ENCODE measurements at regions not wholly inside any gene's neighbourhood (a gene's known extent, or its start where the extent isn't known, plus 50 kb on each side); places are given as distances from the start of the nearest gene placed in this dataset.
"Not testable (repeated sequence)": the region's sequence is repeated elsewhere in the genome, so short reads cannot be mapped to it uniquely, and the experiment has no call there.

DNA sequence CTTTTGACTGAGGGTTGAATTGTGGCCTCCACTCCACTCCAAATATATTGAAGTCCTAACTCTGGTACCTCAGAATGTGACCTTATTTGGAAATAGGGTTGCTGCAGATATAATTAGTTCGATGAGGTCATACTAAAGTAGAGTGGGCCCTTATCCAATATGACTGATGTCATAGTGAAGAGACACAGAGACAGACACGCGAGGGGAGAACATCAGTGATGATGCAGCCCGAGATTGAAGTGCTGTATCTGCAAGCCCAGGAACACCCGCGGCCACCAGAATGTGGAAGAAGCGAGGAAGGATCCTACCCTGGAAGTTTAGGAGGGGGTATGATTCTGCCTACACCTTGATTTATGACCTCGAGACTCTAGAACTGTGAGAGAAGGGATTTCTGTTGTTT lies 279.0 kb downstream of the ANKRD50 start:
- no peak for DNase-seq

DNA sequence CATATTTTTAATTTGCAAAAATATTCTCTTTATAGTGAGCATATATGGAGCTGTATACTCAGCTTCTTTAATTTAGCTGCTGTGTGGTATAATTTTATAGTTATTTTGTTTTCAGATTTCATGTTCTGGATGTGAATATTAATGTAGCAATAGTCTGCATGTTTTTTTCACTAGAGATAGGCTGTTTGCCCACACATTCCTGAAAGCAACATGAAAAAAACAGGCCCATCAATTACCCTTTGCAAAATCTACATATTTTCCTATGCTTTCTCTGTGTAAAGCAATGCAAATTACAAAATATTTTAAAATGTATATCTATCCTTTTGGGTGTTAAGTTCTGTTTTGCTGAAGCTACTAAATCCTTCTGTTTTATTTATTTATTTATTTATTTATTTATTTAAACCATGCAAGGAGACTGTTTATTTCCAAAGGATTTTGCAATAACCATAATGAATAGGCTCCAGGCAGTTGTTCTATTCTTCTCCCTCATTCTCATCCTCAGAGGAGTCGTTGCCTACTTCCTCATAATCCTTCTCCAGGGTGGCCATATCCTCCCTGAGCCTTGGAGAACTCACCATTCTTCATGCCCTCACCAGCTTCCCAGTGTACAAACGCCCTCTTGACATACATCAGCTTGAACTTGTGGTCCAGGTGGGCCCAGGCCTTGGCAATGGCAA lies 277.1 kb downstream of the ANKRD50 start:
- no peak for DNase-seq

DNA sequence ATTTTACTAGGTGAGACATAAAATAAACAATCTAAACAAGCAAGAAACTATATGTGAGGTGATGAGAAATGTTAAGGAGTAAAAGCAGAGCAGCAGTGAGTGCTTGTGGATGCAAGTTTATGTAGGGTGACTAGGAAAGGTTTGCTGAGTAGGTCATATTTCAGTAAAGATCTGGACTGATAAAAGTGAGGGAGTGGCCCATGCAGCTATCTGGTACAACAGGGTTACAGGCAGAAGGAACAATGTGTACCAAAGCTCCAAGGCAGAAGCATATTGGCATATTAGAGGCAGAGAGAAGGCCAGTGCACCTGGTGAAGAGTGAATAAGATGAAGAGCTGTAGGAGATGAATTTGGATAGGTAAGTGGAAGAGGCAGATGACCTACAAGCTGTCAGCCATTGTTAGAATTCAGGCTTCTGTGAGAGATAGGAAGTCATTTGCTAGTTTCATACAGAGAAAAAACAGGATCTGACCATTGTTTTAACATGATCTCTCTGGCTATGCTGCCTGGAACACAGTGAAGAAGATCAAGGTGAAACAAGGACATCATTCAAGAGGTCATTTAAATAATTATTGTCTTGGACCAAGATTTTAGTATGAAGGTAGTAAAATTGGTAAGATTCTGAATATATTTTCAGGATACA lies 274.6 kb downstream of the ANKRD50 start:
- DNase-seq, result no peak

DNA sequence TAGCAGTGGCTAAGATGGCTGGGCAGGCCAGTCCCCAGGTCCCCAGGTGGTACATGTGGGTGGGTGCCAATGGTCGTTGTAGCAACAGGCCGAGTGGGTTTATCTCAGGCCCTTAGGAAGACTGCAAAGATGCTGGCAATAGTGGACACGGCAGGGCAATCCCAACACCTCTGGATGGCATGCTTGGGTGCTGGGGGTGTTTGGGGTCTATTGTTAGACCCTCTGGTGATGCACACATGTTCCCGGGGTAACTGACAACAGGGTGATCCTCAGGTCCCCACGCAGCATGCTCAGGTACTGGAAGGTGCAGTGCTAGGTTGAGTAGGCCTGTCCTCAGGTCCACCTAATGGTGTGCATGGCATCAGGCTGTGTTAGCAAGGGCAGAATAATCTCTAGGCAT lies 267.5 kb downstream of the ANKRD50 start:
- DNase-seq, result no peak

DNA sequence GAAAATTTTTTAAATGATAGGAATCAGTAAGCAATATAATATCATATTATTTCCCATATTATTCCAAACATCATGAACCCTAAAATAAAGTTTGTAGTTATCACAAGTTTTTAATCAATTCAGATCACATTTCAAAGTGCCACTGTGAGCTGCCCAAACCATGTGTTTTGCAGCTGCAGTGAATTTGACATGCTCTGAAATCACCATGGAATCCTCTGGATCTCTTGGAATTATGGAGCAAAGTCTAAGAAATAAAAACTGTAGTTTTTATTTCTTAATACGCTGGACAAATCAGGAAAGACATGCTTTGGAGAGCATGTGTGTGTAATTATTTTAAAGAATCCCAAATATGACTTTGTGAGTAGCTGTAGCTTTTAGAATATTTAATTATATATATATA lies 262.7 kb downstream of the ANKRD50 start:
- no peak for DNase-seq

DNA sequence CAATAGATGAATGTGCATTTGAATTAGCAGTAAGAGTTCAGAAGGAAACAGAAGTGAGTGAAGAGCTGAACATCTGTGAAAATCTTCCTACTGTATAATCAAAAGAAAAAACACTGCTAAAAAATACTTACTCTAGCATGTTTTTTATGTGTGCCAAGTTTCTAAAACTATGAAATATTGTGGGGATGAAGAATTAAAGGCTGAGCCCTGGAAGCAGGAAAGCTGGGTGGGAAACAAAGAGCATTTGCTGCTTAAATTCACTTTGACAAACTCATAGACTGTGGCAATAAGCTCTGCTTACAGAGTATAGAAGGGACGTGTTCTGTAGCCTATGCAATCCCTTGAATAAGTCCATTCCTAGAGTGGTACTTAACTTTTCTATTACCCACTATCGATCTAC lies 261.7 kb downstream of the ANKRD50 start:
- DNase-seq, result no peak

DNA sequence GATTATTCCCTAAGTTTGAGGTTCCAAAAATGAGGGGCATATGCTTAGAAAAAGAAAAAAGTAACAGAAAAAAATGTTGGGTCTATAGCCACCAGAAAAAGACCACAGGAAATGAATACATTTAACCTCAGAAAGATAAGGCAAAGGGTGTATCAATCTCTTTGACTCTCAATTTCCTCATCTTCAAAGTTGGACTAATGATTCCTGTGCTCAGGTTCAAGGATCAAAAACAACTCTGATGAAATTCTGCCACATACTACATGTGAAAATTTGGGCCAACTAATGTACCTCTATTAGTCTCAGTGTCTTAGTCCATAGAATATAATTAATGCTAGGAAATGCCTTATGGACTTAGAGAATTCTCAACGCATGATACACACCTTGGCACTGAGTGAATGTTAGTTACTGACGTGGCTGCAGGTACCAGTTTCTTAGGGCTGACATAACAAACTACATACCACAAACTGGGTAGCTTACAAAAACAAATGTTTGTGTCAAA lies 257.7 kb downstream of the ANKRD50 start:
- no peak for DNase-seq

DNA sequence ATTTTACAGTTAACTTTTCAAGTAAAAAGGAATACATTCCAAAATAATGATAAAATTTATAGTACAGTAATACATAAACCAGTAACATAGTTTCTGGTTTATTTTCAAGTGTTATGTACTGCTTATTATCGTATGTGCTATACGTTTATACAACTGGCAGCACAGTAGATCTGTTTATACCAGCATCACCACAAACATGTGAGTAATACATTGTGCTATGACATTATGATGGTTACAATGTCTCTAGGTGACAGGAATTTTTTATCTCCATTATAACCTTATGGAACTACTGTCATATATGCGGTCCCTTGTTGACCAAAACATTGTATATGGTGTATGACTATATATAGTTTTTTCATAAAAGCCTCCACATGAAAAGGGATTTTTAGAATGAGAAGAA lies 256.9 kb downstream of the ANKRD50 start:
- no peak for DNase-seq

DNA sequence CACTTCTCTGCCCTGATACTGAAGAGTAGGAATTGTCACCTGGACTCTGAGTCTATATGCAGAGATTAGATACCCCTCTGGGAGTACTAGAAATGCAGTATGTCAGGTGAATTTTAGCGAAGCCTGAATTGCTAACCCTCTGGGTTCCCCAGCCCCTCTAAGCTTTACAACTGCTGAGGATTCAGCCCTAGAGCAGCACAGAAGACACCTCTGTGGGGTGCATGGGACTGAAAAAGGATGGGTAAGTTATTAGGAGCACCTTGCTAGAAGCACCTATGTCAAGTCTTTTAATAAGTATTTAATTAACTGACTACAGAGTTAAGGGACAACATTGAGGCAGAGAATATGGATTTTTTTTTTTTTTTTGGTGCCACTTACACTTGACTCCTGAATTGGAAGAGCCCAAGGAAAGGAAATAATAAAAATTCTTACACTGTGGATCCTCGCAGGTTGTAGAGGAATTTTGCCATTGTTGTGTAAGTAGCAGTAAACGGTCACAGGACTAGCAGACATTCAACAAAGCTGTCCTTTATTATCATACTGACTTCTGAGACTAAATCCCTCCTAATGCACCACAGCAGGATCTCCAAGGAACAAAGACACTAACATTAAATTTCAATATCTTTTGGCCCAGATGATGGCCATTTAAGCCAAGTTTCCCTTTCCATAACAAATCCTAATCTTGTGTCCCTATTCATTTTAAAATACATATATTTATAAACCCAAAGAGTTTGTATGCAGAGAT lies 253.2 kb downstream of the ANKRD50 start:
- no peak for DNase-seq

DNA sequence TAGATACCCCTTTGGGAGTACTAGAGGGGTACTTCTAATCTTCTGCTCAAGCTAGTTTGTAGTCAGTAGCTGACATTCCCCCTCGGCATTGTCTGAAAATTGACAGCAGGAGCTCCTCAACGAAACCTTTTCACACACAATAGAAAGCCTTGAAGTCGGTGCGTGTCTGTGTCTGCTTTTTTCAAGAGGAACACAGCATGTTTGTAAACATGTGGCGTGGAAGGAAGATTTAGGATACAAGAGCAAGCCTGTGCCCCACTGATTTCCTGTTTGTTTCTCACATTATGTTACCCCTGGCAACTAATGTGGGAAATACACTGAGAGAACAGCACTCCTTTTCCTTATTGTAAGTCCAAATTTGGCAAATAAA lies 252.6 kb downstream of the ANKRD50 start:
- no peak for DNase-seq

DNA sequence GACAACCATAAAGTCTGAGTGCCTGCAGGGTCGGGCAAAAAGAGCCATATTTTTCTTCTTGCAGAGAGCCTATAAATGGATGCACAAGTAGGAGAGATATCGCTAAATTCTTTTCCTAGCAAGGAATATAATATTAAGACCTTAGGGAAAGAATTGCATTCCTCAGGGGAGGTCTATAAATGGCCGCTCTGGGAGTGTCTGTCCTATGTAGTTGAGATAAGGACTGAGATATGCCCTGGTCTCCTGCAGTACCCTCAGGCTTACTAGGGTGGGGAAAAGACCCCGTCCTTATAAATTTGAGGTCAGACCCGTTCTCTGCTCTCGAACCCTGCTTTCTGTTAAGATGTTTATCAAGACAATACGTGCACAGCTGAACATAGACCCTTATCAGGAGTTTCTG lies 250.9 kb downstream of the ANKRD50 start:
- not testable (repeated sequence) for DNase-seq

DNA sequence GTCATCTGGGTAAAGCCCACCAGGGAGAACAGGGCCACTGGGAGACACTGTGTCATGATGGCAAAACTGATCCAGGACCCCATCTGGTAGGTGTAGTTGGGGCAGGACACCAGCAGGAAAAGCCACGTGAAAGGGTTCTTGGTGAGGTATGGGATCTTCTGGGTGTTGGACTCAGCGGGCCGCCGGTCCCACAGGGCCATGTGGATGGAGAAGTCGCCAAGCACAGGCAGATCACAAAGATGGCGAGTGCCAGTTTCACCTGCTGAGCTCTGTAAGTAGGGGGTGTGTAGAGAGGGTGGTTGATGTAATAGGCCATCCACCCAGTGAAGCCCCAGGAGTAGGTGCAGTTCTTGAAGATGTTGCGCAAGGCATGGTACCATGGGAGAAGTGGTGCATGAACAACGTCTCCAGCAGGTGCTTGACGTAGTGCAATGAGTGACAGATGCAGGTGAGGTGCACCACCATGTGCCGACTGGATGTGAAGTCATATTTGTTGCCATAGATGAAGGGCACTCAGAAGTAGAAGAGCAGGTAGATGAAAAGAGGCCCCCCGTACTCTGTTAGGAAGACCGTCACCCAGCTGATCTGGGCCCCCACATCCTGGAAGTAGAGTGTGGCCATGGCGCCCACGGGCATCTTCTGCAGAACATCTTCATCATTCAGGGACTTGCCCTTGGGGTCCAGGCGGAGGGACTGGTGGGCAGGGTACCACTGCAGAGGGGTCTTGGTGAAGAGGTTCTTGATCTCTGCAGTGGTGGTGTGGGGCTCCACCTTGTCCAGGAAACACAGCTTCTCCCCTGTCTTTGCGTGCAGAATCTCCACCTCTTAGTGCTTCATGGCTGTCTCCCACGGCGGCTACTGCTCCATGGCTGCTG lies 249.3 kb downstream of the ANKRD50 start:
- DNase-seq, result no peak

DNA sequence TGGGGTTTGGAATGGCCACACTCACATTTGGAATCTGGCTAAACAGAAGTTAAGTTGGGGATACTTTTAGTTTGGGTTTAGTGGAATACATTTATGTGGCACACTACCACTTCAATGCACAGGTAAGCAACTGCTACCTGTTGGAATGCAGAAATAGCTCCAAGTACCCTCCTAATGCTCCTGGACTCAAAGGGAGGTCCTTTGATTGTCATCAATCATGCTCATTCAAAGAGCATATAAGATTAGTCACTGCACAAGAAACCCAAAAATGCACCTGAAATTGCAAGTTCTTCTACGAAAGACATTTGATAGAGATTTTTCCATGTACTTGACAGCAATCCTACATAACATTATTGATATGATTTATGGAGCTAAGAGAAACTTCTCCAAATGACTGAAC lies 247.7 kb downstream of the ANKRD50 start:
- no peak for DNase-seq

DNA sequence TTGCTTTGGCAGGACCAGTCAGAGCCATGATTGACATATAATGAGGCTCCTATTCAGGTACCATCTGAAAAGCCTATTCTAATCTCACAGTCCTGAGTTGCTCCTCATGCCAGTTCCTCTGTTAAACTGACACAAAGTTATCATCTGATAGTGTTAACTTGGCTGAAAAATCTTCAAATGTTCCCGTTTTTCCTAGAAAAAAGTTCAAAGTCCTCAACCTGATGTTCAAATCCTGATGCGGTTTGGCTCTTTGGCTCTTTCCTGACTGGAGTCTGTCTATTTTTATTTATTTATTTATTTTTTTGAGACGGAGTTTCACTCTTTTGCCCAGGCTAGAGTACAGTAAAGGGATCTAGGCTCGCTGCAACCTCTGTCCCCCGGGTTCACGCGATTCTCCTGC lies 244.2 kb downstream of the ANKRD50 start:
- DNase-seq, result no peak

DNA sequence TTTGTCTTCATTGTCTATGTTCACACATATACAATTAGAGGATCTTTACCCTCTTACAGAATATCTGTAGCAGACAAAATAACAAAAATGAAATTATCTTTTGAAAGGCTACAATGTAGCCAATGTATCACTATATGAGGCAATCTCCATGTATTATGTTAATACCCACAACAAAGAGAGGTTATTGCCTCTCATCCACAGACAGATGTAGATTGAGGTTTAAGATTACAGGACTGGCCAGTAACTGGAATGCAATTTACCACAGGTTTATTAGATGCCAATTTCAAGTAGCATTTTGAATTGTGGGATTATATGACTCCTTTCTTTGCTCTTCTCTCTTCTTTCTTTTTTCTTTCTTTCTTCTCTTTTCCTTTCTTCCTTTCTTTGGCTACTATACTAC lies 242.6 kb downstream of the ANKRD50 start:
- no peak for DNase-seq

DNA sequence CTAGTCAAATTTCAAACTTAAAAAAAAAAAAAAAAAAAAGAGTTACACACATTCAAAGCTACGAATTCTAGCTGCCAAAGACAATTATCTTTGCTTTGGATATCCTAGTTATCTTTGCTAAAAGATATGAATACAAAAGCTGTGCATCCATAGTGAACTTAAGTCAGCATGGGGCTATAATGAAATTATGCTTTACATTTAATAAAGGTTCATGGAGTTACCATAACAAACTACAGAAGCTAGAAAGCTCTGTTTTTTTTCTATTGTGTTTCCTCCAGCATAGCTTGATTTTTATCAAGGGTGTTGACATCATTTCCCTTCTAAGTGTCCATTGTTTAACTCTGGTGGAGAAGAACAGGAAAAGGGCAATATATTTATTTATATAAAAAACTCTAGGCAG lies 234.1 kb downstream of the ANKRD50 start:
- DNase-seq, result no peak

DNA sequence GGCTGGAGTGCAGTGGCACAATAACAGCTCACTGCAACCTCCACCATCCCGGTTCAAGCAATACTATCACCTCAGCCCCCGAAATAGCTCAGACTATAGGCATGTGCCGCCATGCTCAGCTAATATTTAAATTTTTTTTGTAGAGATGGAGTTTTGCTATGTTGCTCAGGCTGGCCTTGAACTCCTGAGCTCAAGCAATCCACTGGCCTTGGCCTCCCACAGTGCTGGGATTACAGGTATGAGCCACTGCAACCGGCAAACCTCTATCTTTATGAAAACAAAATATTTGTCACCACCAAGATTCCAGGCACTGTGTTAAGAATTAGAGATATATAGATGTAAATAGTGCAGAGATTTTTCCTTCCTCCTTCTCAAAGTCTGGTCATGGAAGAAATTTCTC lies 232.5 kb downstream of the ANKRD50 start:
- DNase-seq, result no peak

DNA sequence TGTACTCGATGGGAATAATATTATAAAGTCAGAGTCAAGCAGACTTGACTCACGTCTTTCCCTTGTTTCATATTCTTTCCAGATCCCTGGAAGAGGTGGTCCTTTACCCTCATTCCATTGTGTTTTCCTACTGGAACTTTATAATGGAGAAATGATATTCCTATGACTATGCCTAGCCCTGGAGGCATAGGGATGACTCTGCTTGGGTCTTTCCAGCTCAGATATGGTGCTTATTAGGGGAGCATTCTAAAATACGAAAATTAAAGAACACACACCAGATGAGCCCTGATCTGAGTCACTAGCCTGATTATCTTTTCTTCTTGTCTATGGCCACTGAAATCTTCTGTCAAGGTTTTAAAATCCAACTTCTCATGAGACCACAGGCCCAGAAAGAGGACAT lies 231.4 kb downstream of the ANKRD50 start:
- no peak for DNase-seq

DNA sequence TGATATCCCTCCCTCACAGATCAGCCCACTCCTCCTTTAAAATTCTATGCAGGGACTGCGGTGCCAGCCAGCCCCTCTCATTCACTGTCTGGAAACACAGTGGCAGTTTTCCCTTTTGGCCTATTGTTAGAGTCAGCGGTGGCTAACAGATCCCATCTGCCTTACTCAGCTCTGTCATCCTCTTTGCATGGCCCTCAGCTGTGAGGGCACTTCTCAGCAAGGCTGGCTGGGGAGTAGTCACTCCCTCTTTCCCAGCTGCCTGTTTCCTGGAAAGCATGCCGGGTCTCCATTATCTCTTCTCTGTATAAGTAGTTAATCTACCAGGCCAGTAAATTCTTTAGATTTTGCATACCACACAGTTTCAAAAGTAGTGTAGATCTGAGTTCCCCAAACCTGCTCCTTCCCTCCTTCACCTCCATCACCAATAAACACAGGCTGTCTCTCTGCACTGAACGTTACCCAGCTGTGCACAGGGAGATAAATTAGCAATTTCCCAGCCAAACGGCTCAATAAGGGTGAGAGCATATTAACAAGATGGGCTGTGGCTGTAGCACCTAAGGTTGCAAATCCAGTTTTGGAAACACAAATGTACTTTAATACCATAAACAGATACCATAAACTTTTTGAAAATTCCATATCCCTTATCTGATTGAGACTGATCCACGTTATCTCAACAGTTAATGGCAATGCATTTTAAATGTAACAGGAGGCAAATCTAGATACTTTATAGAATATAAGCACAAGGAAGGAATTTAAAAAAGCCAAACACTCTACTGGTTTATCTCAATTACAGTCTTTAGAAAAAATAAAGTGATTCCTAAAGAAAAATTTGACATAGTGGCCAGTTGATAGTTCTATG lies 229.3 kb downstream of the ANKRD50 start:
- DNase-seq, result peak in 1 of 14 donors; percentile 3

DNA sequence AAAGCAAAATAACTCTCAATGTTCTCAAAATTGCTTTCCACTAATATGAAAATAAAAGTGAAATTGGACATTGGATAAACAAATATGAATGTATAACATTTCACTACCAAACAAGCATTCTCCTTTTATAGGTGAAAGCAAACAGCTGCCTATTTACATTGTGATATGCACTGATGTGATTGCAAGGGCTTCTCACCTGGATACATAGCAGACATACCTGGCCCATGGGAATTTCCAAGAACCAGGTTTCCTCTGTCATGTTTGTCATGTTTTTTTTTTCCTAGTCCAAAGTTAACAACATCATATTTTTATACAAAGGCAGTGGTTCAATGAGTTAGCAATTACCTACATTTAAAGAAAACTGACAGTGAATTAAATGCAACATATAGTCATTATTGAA lies 228.5 kb downstream of the ANKRD50 start:
- DNase-seq, result no peak

DNA sequence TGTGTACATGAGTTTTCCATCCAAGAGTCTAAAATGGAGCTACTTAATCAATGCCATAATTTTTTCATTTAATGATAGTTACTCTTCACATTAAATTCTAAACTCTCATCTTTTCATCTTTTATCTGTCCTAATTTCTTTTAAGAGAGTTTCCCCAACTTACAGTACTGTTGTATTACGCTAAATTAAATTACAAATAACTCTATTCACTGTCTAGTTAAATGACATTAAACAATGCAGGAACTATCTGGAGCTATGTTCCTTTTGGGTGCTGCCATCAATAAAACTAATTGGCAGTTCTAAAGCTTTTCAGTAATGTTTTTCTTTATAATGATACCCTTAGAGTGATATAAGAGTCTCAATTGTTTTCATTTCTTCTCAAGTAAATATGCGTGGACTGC lies 227.6 kb downstream of the ANKRD50 start:
- DNase-seq, result no peak

DNA sequence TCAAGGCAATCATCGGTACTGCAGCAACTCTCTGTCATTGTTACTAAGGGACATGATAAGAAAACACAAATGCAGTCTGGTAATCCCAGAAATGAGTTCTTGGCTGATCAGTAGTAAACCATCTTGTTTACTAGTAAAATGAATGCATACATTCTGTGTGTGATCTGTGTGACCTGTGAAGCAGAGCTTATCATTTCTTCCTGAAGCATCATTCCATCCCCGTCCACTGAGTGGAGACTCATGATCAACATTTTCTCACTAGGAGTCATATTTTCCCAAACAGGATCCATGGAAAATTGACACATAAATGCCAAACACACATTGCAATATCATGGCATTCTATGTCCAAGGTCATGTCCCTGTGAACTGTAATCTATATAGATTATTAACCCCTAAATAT lies 226.1 kb downstream of the ANKRD50 start:
- DNase-seq, result no peak
